DND-41 (cell line): ENCODE measurements at regions not wholly inside any gene's neighbourhood (a gene's known extent, or its start where the extent isn't known, plus 50 kb on each side); places are given as distances from the start of the nearest gene placed in this dataset.

Experiments
- CTCF ChIP-seq: IDR thresholded peaks from 2 replicates; pipeline ENCODE4 v1.5.1; 2012; ENCODE audit warnings: borderline replicate concordance, low read length, moderate library complexity, mild to moderate bottlenecking; ENCODE audit not compliant: poor library complexity, severe bottlenecking; ENCODE audit errors: extremely low read depth
- EZH2 ChIP-seq: IDR thresholded peaks from 3 replicates; pipeline ENCODE4 v1.6.1; 2012; ENCODE audit warnings: borderline replicate concordance, low read depth, mild to moderate bottlenecking, moderate library complexity, low read length, inconsistent platforms; ENCODE audit not compliant: severe bottlenecking

DNA sequence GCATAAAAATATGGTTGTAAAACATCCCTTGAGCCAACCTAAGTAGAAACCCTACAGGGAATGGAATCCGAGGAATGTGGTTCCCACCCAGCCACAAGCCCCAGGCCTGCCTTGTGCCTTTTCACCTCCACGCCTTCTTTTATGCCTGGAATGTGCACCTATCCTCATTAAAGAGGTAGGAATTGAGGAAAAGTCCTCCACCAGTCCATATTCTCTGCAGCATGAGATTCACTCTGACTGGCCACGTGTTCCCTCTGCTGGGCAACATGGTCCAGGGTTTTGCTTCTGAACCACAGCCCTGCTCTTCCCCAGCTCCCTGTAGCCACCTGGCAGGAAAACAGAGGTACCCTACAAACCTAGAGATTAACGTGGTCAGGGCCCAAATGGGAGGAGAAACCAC lies 787.9 kb upstream of the RAB6C start:
- TF ChIP-seq CTCF = no peak
- no peak for TF ChIP-seq EZH2
